Non-pigmented ciliary epithelial cell (primary cell): ENCODE measurements at regions not wholly inside any gene's neighbourhood (a gene's known extent, or its start where the extent isn't known, plus 50 kb on each side); places are given as distances from the start of the nearest gene placed in this dataset.

Source experiments
- DNase-seq: peaks from one replicate; pipeline ENCODE4 v3.0.0-alpha.2; 2010; ENCODE audit warnings: low read depth

DNA sequence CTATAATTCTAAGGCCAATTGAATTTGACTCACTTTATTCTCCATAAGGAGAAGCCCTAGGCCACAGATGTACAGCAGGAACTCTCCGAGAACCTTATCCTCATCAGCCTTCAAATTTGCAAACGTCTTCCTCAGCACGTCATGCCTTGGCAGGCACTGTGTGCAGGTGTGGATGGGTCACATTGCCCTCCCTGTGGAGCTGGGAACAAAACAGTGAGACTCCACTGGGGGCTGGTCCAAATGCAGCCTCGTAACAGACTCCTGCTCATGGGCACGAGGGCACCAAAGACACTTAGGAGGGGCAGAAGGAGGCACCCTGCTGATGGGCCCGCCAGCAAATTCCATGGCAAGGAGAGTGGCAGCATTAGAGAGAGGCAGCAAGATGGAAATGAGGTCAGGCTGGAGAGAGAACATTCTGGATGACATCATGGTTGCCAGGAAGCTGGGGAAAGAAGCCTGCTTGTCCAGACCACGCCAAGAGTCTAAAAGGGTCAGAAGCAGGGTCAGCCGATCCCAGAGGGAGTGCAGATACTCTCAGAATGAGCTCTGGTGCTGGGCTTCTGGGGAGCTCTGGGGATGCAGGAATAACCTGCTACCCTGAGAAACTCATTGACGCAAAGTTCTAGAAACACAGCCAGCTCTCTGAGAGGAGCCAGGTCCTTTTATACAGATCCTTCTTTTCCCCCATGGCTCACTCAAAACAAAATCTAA lies 242.2 kb downstream of the B3GLCT start:
- no peak for DNase-seq

DNA sequence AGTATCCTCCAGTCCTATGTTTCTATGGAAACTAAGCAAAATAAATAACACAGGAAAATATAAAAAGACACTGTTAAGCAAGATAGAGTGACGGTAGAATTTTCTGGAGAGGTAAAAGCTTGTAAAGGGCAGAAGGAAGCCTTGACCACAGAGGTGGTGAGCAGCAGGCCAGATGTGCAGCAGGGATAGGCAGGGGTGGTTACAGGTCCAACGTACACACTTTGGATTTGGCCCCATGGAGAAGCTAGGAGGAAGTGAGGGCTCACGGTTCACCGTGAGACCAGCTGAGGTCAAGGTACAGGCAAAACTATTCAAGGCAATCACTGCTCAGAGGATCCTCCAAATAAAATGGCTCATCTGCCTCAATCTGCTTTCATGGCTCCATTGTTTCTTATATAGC lies 242.8 kb downstream of the B3GLCT start:
- no peak for DNase-seq

DNA sequence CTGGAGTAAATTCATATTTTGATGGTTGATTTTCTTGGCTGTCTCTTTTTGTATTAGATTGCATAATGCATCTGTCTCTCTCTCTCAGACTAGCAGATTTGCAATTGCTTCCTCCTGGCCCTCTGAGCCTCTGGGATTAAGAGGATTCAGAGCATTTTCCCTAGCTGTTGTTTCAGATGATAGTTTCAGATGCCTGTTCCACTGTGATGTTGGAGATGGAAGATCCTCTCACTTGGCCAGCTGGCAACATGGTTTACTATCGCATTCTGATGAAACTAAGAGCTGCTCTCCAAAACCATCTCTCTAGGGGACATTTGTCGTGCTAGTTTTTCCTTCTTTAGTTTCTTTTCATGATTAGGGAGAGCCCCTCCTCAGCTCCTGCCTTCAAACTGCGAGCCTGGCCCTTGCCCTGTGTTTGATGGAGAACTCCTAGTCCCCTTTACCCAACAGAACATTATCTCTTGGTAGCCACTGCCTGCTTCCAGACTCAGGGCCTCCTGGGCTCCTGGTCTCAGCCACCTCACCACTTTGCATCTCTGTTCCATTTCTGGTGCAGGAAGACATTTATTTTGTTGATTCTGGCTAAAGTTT lies 244.6 kb downstream of the B3GLCT start:
- no peak for DNase-seq

DNA sequence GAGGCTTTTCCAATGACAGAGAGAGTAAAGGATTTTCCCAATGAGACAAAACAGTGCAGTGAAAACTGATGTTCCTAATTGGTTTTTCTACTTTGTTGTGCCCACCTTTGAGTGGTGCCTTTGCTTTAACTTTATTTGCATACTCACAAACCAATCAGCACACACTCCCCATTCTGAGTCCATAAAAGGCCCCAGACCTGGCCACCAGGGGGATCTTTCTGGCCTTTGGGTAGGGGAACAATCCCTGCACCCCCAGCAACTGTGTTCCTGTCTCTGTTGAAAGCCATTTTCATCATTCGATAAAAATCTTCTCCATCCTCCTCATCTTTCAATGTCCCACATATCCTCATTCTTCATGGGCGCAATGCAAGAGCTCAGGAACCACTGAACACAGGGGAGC lies 252.8 kb downstream of the B3GLCT start:
- no peak for DNase-seq

DNA sequence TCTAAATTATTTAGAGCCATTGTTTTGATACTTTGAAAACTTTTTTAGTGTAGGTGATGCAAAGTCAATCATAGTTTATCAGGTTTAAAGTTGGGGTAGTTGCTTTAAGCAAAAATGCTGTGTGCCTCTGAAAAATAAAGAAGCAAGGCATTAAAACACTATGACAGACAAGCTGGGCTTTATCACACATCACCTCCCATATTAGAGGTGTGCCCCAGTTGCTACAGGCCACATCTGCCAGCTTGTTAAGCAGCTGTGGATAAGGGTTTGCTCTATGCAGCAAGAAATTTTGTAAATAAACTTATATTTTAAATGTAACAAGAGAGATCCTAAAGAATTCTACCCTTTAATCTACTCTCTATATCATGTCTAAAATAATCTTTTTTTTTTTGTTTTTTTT lies 255.8 kb downstream of the B3GLCT start:
- DNase-seq: no peak

DNA sequence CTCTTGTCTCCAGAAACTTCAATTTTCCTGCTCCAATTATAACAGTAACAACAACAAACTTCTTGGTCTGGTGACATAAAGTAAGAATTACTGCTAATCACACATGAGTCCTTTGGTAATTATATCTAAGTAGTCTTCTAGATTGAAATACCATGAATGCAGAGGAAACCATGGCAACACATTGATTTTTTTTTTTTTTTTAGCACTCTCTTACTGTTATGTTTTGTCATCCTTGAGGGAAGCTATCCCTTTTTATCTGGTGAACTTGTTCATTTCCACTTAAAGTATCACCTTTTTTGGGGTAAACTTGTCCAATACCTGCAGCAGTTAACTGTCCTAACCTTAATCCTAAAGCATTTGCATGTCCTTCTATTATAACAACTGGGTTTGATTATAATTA lies 256.3 kb downstream of the B3GLCT start:
- DNase-seq: no peak

DNA sequence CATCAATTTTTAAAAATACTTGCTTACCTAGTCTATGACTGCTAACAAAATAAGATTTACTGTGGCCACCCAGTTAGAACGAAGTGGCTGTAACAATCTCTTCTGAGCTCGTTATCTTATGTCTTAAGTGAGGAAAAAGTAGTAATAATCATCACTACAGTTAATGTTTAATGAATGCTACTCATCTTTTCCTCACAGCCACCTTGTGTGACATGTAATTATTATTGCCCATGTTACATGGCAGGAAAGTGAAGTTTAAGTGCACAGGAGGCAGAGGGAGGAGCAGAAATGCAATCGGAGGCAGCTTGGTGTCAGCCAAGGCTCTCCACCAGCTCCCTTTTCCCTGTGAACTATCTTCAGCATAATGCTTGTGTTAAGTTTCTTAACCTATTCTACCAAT lies 260.3 kb downstream of the B3GLCT start:
- DNase-seq: no peak

DNA sequence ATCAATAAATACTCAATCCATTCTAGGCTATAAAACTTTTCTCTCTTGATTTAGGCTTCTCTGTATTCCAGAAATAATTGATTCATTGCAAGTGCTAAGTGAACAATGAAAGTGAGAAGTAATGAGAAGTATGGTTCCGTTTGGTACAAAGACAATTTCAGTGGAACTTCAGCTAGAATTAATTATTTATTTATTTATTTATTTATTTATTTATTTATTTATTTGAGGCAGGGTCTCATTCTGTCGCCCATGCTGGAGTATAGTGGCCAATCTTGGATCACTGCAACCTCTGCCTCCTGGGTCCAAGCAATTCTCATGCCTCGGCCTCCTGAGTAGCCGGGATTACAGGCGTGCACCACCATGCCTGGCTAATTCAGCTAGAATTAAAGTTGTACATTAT lies 262.1 kb downstream of the B3GLCT start:
- no peak for DNase-seq

DNA sequence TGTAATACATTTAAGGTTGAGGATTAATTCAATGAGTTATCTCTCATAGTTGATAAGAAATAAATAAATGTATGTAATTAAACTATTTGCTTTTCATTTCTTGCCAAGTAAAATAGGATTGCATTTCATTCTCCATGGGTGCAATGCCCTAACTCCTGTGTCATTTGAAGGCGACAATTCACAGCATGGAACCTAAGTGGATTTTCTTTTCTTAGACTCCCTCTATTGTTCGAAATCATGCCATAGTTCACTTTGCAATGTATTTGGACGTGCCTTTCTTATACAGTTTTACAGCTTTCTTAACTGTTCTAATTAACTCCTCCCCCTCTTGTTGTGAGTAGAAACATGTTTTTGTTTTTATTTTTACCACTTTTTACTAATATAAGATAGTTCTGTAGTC lies 263.0 kb downstream of the B3GLCT start:
- DNase-seq: no peak

DNA sequence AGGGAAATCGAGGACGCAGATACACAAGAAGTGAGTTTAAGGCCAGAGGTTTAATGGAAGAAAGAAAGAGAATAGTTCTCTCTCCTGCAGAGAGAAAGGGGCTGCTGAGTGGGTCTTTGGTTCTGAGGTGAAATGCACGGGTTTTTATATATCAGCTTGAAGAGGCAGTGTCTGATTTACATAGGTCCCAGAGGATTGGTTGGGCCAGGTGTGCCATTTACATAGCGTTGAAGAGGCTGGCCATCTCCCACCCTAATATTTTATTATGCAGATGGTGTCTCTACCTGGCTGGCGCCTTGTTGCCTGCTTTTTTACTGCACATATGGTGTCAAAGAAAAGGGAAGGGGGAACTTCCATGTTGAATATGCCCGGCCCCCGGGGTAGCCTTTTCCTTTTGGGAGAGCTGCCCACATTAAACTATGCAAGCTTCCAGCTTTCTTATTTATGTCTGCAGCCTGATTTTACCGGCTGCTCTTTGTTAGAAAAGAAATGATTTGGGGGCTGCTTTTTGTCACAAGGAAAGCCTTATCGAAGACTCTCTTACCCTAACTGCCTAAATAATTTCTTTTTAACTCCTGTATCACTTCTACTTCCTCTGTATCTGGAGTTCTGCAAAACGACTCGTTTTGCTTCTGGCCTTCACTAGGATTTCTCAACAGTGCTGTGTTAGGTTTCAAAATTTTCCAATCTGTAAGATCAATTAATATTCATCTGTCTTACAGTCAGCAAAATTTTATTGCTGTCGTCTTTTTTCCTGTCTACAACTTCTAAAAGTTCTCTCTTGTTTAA lies 268.5 kb downstream of the B3GLCT start:
- no peak for DNase-seq

DNA sequence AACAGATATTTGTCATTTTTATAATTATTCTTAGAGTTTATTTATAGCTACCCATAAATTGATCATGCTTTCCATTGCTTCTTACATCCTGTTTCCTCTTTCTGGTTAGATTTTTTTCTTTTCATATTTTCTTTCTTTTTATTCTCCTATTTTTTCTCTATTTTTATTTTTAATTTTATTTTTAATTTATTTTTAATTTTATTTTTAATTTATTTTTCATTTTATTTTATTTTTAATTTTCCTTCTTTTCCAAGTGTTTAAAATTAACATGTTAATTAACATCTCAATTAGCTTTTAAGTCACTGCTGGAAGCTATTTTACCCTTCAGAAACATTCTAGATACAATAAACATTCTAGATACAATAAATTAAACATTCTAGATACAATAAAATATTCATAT lies 269.6 kb downstream of the B3GLCT start:
- DNase-seq: no peak

DNA sequence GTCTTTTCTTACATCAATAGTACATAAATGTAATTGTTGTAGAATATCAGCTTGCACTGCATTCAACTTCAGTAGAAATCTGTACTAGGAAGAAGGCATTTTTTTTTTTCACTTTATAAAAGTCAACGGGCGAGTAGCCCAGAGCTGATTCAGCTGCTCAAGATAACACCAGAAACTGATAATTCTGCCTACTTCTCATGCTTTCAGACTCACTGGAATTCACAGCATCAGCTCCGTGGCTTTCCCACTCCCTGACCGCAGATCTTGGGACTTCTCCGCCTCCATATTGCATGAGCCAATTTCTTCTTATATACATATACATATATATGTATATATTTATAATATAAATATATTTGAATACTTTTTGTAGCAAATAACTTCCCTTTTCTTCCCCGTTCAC lies 263.1 kb upstream of the RXFP2 start:
- DNase-seq: peak; percentile 88

DNA sequence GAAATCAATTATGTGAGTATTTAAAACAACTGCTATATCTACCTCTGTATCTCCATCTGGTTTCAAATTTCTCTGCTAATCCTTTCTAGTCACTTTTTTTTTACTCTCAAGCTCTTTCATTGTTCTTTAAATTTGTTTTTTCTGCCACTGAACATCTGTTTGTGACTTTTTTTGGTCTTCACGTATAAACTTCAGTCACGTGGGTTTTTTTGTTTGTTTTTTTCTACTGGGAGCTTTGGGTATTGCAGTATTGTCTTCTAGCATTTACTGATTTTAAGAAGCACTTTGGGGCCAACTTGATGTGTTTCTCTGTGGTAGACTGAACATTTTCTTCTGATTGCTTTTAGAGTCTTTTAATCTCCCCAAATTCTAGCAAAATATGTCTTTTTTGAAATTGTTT lies 262.6 kb upstream of the RXFP2 start:
- DNase-seq: no peak

DNA sequence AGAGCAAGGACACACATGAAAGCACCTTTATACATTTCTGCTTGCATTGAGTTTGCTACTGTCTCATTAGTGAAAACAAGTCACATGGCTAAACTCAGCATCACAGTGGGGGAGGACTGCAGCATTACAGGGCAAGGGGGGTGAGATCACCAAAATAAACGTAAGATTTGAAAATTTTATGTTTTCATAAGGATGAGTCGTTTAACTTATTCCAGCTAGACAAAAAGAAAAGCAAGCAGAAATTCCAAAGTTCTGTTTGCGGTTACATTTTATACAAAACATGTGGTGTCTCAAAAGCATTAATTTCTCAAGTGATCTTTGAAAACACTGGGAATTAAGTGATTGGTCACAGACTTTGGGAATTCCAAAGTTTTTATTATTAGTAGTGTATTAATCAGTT lies 261.4 kb upstream of the RXFP2 start:
- peak; percentile 69 for DNase-seq

DNA sequence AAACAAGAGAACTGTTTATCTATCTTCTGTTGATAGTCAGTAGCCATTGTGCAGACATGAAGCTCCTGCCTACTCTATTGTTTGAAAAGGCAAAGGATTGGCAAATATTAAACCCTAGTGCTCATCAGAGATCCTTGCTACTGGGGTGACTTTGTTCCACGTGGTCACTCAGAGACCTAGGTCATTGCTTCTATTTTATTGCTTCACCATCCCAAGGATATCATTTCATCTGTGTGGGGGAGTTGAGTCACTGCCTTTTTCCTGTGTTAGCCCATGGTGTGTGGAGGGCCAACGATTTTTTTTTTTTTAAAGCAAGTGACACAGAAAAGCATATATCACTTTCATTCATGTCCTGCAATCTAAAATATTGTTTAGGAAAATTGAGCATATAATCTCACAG lies 254.1 kb upstream of the RXFP2 start:
- DNase-seq: no peak

DNA sequence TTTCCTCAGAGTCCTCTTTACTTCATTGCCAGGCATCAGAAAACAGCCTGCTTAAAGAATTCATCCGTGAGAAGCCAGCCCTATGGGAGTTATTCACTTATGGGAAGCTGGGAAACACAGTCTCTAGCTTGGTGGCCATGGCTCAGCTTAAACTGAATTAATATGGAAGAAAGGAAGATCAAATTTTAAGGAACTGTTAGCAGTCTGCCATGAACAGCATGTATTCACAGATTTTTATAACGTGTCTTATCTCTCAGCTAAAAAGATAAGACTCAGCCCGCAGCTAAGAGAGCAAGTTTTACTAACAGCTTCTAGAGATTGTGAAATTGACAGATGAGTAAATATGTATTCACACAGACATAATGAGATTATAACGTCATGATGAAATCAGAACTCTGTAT lies 253.7 kb upstream of the RXFP2 start:
- DNase-seq: no peak

DNA sequence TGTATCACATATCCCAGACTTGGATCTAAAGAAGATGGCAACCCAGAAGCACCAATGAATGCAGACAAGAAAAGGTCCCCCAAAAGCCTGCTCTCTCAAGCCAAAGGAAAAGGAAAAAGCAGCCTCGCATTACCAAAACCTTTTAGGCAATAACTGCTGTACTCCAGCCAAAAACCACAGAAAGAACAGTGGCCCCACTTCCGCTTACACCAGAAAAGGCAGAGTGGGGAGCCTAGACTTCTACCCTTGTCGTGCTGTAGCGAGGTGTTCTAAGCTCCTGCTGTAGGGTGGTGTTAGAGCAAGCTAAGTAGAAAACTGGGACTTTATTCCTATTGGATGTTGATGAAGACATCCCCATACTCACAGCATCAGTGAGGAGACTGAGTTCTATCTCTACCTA lies 244.0 kb upstream of the RXFP2 start:
- DNase-seq: no peak

DNA sequence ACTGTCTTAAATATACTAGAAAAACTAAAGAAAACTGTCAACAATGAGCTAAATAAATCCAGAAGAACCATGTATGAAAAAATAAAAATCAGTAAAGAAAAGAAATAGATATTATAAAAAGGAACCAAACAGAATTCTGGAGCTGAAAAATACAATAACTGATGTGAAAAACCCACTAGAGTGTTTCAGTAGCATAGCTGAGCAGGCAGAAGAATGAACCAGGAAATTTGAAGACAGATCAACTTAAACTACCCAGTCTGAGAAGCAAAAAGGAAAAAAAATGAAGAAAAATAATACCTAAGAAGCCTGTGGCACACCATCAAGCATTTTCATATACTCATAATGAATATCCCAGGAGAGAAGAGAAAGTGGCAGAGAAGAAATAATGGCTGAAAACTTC lies 240.1 kb upstream of the RXFP2 start:
- no peak for DNase-seq

DNA sequence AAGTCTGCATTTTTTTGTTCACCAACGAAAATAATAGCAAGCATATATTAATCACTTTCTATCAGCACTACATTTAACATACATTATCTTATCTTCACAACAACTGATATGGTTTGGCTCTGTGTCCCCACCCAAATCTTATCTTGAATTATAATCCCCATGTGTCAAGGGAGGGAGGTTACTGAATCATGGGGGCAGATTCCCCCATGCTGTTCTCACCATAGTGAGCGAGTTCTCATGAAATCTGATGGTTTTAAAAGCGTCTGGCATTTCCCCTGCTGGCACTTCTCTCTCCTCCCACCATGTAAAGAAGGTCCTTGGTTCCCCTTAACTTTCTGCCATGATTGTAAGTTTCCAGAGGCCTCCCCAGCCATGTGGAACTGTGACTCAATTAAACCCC lies 235.7 kb upstream of the RXFP2 start:
- DNase-seq: no peak

DNA sequence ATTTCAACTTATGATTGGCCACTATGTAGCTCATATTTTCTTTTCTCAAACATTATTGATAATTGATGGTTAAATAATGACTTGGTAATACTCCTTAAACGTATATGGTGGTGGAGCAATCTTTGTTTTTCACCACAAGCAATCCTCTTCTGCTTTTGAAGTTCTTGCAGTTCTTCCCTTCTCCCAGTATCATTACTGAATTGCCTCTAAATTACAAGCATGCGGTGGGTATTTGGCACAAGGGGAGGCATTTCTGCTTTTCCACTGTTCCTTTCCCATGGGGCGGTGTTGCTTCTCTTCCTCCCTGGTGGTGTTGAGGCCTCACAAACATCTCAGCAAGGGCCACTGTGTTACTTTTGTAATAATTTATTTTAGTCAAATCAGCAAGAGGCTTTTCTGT lies 234.4 kb upstream of the RXFP2 start:
- DNase-seq: no peak

DNA sequence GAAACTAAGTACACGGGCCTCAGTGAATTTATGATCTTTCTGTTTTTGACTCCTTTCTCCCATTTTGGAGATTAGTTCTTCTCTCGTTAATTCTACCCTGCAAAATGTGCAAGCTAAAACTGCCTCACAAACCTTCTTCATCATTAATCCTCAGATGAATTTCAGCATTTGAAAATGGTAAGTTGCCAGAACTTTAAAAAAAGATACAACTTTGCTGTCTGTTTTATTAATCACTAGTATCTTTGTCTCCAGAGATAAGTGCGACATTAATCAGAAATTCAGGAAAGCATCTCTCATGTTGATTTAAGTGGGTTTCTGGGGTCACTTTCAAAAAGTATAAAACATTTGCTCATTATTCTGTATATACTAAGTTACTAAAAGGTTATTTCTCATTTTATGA lies 227.0 kb upstream of the RXFP2 start:
- DNase-seq: no peak

DNA sequence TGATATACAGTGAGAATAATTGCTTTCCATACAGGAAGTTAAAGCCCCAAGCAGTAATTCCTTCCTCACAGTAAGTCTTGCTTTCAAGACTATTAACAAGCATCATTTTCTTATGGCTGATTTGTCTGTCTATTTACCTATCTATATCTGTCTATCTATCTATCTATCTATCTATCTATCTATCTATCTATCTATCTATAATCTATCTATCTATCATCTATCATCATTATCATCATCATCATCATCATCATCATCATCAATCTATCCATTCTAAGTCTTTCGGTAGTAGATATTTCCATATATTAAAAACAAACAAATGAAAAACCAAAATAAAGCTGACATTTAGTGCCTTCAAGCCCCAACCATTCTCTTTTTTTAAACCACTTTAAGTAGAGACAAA lies 224.4 kb upstream of the RXFP2 start:
- DNase-seq: no peak

DNA sequence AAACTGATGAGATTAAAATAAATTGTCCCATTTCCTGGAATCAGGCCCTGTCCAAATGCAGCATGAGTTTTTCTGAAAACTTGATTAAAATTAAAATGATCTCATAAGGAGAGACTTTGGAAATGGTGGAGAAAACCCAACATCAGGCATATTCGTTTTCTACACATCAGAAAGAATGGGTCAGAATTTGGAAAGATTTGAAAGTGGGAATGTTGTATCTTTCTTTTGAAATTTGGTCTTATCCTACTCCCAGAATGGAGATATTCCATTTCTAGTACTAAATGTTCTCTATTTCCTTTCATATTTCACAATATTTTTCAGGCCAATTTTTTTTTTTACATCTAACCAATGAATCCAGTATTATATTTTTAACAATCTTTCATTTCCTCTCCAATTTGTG lies 223.9 kb upstream of the RXFP2 start:
- no peak for DNase-seq

DNA sequence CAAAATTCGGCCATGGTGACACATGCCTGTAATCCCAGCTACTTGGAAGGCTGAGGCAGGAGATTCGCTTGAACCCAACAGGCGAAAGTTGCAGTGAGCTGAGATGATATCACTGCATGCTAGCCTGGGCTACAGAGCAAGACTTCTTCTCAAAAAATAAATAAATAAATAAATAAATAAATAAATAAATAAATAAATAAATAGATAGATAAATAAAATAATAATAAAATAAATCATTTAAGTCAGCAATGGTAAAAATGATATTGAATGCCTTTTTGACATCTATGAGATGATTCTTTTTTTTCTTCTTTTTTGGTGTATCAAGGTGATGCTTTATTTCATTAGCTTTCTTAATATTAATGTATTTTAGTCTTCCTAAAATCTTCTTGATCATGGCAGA lies 221.7 kb upstream of the RXFP2 start:
- DNase-seq: no peak
